Glomerular visceral epithelial cell (primary cell): ENCODE measurements at regions not wholly inside any gene's neighbourhood (a gene's known extent, or its start where the extent isn't known, plus 50 kb on each side); places are given as distances from the start of the nearest gene placed in this dataset.
"Not testable (repeated sequence)": the region's sequence is repeated elsewhere in the genome, so short reads cannot be mapped to it uniquely, and the experiment has no call there.

Experiments used
- DNase-seq: peaks from one replicate; pipeline ENCODE4 v3.0.0-alpha.2; 2016; ENCODE audit errors: extremely low spot score

- no peak for DNase-seq
Observed at GRCh38 chr3:81364411-81364810, 397.0 kb downstream of the GBE1 start.

GRCh38 chr3:81363816-81364215 lies 397.6 kb downstream of the GBE1 start:
- DNase-seq: no peak

- no peak for DNase-seq
Observed at GRCh38 chr3:81354119-81354518, 407.3 kb downstream of the GBE1 start.

- peak; percentile 8 for DNase-seq
Observed at GRCh38 chr3:81352867-81353266, 408.6 kb downstream of the GBE1 start.

GRCh38 chr3:81349816-81350340 lies 411.6 kb downstream of the GBE1 start:
- no peak for DNase-seq

- DNase-seq: peak; percentile 12
Observed at GRCh38 chr3:81339040-81339845, 422.2 kb downstream of the GBE1 start.

GRCh38 chr3:81336470-81336869 lies 425.0 kb downstream of the GBE1 start:
- DNase-seq: no peak

GRCh38 chr3:81329835-81330234 lies 431.6 kb downstream of the GBE1 start:
- DNase-seq: not testable (repeated sequence)

- DNase-seq: no peak
Observed at GRCh38 chr3:81326245-81326644, 435.2 kb downstream of the GBE1 start.

- no peak for DNase-seq
Observed at GRCh38 chr3:81320862-81321261, 440.6 kb downstream of the GBE1 start.

GRCh38 chr3:81315030-81315429 lies 446.4 kb downstream of the GBE1 start:
- DNase-seq: no peak

- no peak for DNase-seq
Observed at GRCh38 chr3:81311321-81311720, 450.1 kb downstream of the GBE1 start.

- DNase-seq: no peak
Observed at GRCh38 chr3:81308306-81308705, 453.1 kb downstream of the GBE1 start.

GRCh38 chr3:81307221-81307620 lies 454.2 kb downstream of the GBE1 start:
- no peak for DNase-seq

- no peak for DNase-seq
Observed at GRCh38 chr3:81303321-81303720, 458.1 kb downstream of the GBE1 start.

GRCh38 chr3:81302045-81302444 lies 459.4 kb downstream of the GBE1 start:
- peak; percentile 45 for DNase-seq

GRCh38 chr3:81301230-81301629 lies 460.2 kb downstream of the GBE1 start:
- DNase-seq: no peak

- no peak for DNase-seq
Observed at GRCh38 chr3:81300324-81300927, 461.0 kb downstream of the GBE1 start.

- DNase-seq: no peak
Observed at GRCh38 chr3:81299481-81299880, 462.0 kb downstream of the GBE1 start.

- no peak for DNase-seq
Observed at GRCh38 chr3:81295906-81296577, 465.4 kb downstream of the GBE1 start.

GRCh38 chr3:81293156-81293555 lies 468.3 kb downstream of the GBE1 start:
- DNase-seq: no peak

- no peak for DNase-seq
Observed at GRCh38 chr3:81291586-81291985, 469.9 kb downstream of the GBE1 start.

- no peak for DNase-seq
Observed at GRCh38 chr3:81289676-81290075, 471.8 kb downstream of the GBE1 start.
